ENCODE measurements at regions not wholly inside any gene's neighbourhood (a gene's known extent, or its start where the extent isn't known, plus 50 kb on each side); places are given as distances from the start of the nearest gene placed in this dataset.

- no peak for TF ChIP-seq RAD21 (conservative IDR thresholded peaks at IDR 0.05)
- no peak for TF ChIP-seq CTCF (IDR thresholded peaks at IDR 0.05; ENCODE audit: poor library complexity, severe bottlenecking)
- no peak for TF ChIP-seq MXI1 (conservative IDR thresholded peaks at IDR 0.05; ENCODE audit: poor library complexity, severe bottlenecking)
Observed at GRCh38 chr13:107574517-107575210, 640.7 kb downstream of the LIG4 start.

Measured in neural cell (in vitro differentiated cells).